Uterus (tissue), 2 donors: ENCODE measurements at regions not wholly inside any gene's neighbourhood (a gene's known extent, or its start where the extent isn't known, plus 50 kb on each side); places are given as distances from the start of the nearest gene placed in this dataset.

Source experiments
- CTCF ChIP-seq, 4 experiments: fragments of 200-600 bp in 2 of 4; fragments of 450-650 bp in 2 of 4; sonication (generic) in 2 of 4; IDR thresholded peaks; one replicate each; pipeline ENCODE4 v1.5.1; 2016 to 2019; ENCODE audit warnings: antibody characterized with exemption in 4 of 4, mild to moderate bottlenecking in 2 of 4, moderate library complexity in 1 of 4
- POLR2A ChIP-seq, 2 donors: fragments of 450-650 bp; IDR thresholded peaks; one replicate each; pipeline ENCODE4 v1.6.1; 2016; ENCODE audit warnings: antibody characterized with exemption in 2 of 2, mild to moderate bottlenecking in 1 of 2, moderate library complexity in 1 of 2

- TF ChIP-seq CTCF (IDR thresholded peaks at IDR 0.05): no peak
- TF ChIP-seq POLR2A (IDR thresholded peaks at IDR 0.05): no peak
Measured at GRCh38 chr10:125283836-125284614, 123.7 kb upstream of the CTBP2 start.
